Stomach (tissue), 4 donors: ENCODE measurements at regions not wholly inside any gene's neighbourhood (a gene's known extent, or its start where the extent isn't known, plus 50 kb on each side); places are given as distances from the start of the nearest gene placed in this dataset.
"Not testable (repeated sequence)": the region's sequence is repeated elsewhere in the genome, so short reads cannot be mapped to it uniquely, and the experiment has no call there.

Experiments
- CTCF ChIP-seq, 7 experiments: fragments of 450-650 bp in 4 of 7; fragments of 200-600 bp in 3 of 7; sonication (generic) in 3 of 7; IDR thresholded peaks; one replicate each; pipeline ENCODE4 v1.5.1; 2016 to 2019; ENCODE audit warnings: antibody characterized with exemption in 7 of 7, control low read depth in 2 of 7, mild to moderate bottlenecking in 1 of 7
- POLR2A ChIP-seq, 4 donors: fragments of 450-650 bp; IDR thresholded peaks; one replicate each; pipeline ENCODE4 v1.6.1; 2016; ENCODE audit warnings: antibody characterized with exemption in 4 of 4, control low read depth in 2 of 4, mild to moderate bottlenecking in 1 of 4, moderate library complexity in 1 of 4

GRCh38 chr2:87669633-87670231, 78.2 kb upstream of the PLGLB2 start:
- not testable (repeated sequence) for TF ChIP-seq CTCF, POLR2A (IDR thresholded peaks at IDR 0.05)
